ENCODE measurements at regions not wholly inside any gene's neighbourhood (a gene's known extent, or its start where the extent isn't known, plus 50 kb on each side); places are given as distances from the start of the nearest gene placed in this dataset.

DNA sequence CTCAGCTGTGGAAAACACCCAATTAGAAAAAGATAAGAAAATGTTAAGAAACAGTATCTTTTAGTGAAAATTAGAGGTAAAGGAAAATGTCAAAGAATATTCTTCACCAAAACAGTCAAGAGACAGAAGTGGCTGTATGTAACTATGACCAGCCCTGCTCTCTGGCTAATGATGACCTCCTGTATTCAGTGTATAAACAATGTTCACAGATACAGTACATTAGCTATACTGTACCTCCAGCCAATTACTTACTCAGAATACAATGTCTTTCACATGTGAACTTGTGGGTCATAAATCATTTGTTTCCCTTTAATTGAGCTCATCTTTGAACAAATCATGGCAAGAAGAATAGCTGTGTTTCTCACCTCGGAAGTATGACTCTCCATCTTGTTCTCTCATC is 432.0 kb downstream of the LMO4 start:
- no peak for ATAC-seq (ENCODE audit: low read depth)

DNA sequence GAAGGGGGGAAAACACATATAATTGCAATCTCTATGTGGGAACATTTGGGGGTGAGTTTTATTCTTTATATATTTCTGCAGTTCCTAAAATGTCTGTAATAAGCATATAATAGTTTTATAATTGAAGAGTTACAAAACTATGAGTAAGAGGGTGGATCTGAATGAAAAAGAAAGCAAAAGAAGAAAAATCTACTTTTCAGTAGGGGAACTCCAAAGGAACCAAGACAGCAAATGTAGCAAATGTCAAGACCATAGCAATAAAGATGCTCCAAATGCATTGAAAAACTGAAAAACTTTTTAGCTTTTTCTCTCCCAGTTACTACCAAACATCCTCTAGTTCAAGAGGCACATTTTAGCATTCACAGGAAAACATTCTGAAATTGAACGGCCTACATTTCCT is 434.8 kb downstream of the LMO4 start:
- ATAC-seq (ENCODE audit: low read depth), result no peak
- H3K27me3 ChIP-seq (ENCODE audit: insufficient read depth, poor library complexity, severe bottlenecking), result no peaks in the 10 kb centered on the region
- H3K4me3 ChIP-seq (ENCODE audit: severe bottlenecking), result no peak overlapping the region
- DNase-seq (ENCODE audit: low spot score), result no peak
- no peaks in the 10 kb centered on the region for H3K36me3 ChIP-seq (ENCODE audit: low read depth)
- H3K27ac ChIP-seq (ENCODE audit: poor library complexity, severe bottlenecking), result no peak overlapping the region
- H3K9me3 ChIP-seq (ENCODE audit: severe bottlenecking), result no peaks in the 10 kb centered on the region
- TF ChIP-seq, protein P1, sequence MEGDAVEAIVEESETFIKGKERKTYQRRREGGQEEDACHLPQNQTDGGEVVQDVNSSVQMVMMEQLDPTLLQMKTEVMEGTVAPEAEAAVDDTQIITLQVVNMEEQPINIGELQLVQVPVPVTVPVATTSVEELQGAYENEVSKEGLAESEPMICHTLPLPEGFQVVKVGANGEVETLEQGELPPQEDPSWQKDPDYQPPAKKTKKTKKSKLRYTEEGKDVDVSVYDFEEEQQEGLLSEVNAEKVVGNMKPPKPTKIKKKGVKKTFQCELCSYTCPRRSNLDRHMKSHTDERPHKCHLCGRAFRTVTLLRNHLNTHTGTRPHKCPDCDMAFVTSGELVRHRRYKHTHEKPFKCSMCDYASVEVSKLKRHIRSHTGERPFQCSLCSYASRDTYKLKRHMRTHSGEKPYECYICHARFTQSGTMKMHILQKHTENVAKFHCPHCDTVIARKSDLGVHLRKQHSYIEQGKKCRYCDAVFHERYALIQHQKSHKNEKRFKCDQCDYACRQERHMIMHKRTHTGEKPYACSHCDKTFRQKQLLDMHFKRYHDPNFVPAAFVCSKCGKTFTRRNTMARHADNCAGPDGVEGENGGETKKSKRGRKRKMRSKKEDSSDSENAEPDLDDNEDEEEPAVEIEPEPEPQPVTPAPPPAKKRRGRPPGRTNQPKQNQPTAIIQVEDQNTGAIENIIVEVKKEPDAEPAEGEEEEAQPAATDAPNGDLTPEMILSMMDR (IDR thresholded peaks at IDR 0.05; ENCODE audit: poor library complexity, severe bottlenecking), result no peak
- no peaks in the 10 kb centered on the region for H3K4me1 ChIP-seq (ENCODE audit: insufficient read depth, poor library complexity, severe bottlenecking)

More for the DNA sequence above, 432.0 kb downstream of the LMO4 start:
- Histone ChIP-seq H3K4me3 (ENCODE audit: severe bottlenecking) (no peak overlapping the region), H3K27ac (ENCODE audit: poor library complexity, severe bottlenecking) (no peak overlapping the region), H3K9me3 (ENCODE audit: severe bottlenecking) (no peaks in the 10 kb centered on the region), H3K36me3 (ENCODE audit: low read depth) (no peaks in the 10 kb centered on the region), H3K4me1 (ENCODE audit: insufficient read depth, poor library complexity, severe bottlenecking) (no peaks in the 10 kb centered on the region), H3K27me3 (ENCODE audit: insufficient read depth, poor library complexity, severe bottlenecking) (no peaks in the 10 kb centered on the region)
- TF ChIP-seq, protein P1 (IDR thresholded peaks at IDR 0.05; ENCODE audit: poor library complexity, severe bottlenecking), result no peak
- no peak for DNase-seq (ENCODE audit: low spot score)

DNA sequence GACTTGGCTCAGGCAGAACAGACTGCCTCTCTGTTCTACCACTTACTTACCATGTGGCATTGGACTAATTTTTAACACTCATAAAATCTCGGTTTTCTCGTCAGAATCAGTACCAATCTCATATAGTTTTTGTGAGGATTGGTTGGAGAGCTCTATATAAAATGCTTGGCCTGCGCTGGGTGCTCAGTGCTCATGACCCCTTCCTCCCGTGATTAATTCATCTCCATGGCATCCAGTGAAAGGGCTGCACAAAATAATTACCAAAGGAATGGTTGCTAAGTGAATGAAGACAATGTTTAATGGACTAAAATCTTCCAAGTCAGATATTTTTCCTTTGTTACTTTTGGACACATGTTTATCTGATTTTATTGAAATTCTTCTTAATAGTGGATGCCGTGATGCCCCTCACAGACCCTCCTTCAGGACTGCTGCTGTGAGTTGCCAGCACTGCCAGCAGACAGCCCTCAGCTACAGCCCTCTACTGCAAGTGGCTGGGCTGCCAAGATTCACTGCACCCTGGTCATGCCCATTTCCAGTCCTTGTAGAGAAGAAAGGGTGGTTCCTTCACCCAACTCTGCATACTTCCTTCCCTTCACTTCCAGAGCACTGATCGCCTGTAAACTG is 436.5 kb downstream of the LMO4 start:
- H3K36me3 ChIP-seq (ENCODE audit: low read depth), result no peaks in the 10 kb centered on the region
- ATAC-seq (ENCODE audit: low read depth) (no peak), DNase-seq (ENCODE audit: low spot score) (no peak)
- TF ChIP-seq, protein P1 (IDR thresholded peaks at IDR 0.05; ENCODE audit: poor library complexity, severe bottlenecking), result no peak
- no peak overlapping the region for H3K27ac ChIP-seq (ENCODE audit: poor library complexity, severe bottlenecking)
- no peaks in the 10 kb centered on the region for H3K9me3 ChIP-seq (ENCODE audit: severe bottlenecking)
- H3K4me3 ChIP-seq (ENCODE audit: severe bottlenecking), result no peak overlapping the region
- no peaks in the 10 kb centered on the region for H3K4me1 ChIP-seq (ENCODE audit: insufficient read depth, poor library complexity, severe bottlenecking)
- H3K27me3 ChIP-seq (ENCODE audit: insufficient read depth, poor library complexity, severe bottlenecking), result no peaks in the 10 kb centered on the region

DNA sequence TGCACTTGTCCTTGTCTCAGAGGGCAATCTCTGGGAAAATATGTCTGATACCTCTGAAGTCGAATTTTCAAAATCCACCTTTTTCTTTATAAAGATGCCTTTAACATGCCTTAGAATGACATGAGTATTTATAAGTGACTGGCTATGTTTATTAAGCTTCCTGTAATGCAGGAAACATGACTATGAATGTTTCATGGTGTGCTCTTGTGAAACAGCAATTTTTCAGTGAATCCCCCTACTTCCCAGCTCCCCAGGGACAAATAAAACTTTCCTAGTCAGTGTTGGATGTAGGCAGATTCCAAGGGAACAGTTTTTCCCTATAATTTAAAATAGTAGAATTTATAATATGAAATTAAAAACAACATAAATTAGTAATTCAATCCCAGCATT is 437.0 kb downstream of the LMO4 start:
- Histone ChIP-seq H3K4me1 (ENCODE audit: insufficient read depth, poor library complexity, severe bottlenecking) (no peaks in the 10 kb centered on the region), H3K9me3 (ENCODE audit: severe bottlenecking) (no peaks in the 10 kb centered on the region), H3K27ac (ENCODE audit: poor library complexity, severe bottlenecking) (no peak overlapping the region), H3K36me3 (ENCODE audit: low read depth) (no peaks in the 10 kb centered on the region), H3K27me3 (ENCODE audit: insufficient read depth, poor library complexity, severe bottlenecking) (no peaks in the 10 kb centered on the region), H3K4me3 (ENCODE audit: severe bottlenecking) (no peak overlapping the region)
- DNase-seq (ENCODE audit: low spot score), result no peak
- no peak for ATAC-seq (ENCODE audit: low read depth)
- TF ChIP-seq, protein P1 (IDR thresholded peaks at IDR 0.05; ENCODE audit: poor library complexity, severe bottlenecking), result no peak

GRCh38 chr1:87766737-87767136 is 438.1 kb downstream of the LMO4 start:
- H3K36me3 ChIP-seq (ENCODE audit: low read depth), result no peaks in the 10 kb centered on the region
- no peak overlapping the region for H3K27ac ChIP-seq (ENCODE audit: poor library complexity, severe bottlenecking)
- ATAC-seq (ENCODE audit: low read depth) (peak; percentile 83), DNase-seq (ENCODE audit: low spot score) (no peak)
- TF ChIP-seq, protein P1 (IDR thresholded peaks at IDR 0.05; ENCODE audit: poor library complexity, severe bottlenecking), result no peak
- H3K4me3 ChIP-seq (ENCODE audit: severe bottlenecking), result no peak overlapping the region
- H3K4me1 ChIP-seq (ENCODE audit: insufficient read depth, poor library complexity, severe bottlenecking), result no peaks in the 10 kb centered on the region
- H3K9me3 ChIP-seq (ENCODE audit: severe bottlenecking), result no peaks in the 10 kb centered on the region
- no peaks in the 10 kb centered on the region for H3K27me3 ChIP-seq (ENCODE audit: insufficient read depth, poor library complexity, severe bottlenecking)

Data from RWPE2 (cell line).